Duodenal mucosa (tissue), 2 donors: ENCODE measurements at regions not wholly inside any gene's neighbourhood (a gene's known extent, or its start where the extent isn't known, plus 50 kb on each side); places are given as distances from the start of the nearest gene placed in this dataset.
"Not testable (repeated sequence)": the region's sequence is repeated elsewhere in the genome, so short reads cannot be mapped to it uniquely, and the experiment has no call there.

Experiments used
- H3K27ac ChIP-seq: one replicate; pipeline ENCODE4 v1.7.0; 2013; ENCODE audit warnings: low read depth, low read length
- H3K27me3 ChIP-seq, 2 donors: one replicate each; pipeline ENCODE4 v1.7.0; 2013; ENCODE audit warnings: low read length in 2 of 2, control low read depth in 1 of 2; ENCODE audit not compliant: insufficient read depth in 2 of 2, control insufficient read depth in 1 of 2
- H3K36me3 ChIP-seq, 2 donors: one replicate each; pipeline ENCODE4 v1.7.0; 2013; ENCODE audit warnings: low read length in 2 of 2, control low read depth in 1 of 2; ENCODE audit not compliant: insufficient read depth in 2 of 2, control insufficient read depth in 1 of 2
- H3K4me1 ChIP-seq, 2 donors: one replicate each; pipeline ENCODE4 v1.7.0; 2013; ENCODE audit warnings: low read length in 2 of 2, control low read depth in 1 of 2; ENCODE audit not compliant: insufficient read depth in 2 of 2, control insufficient read depth in 1 of 2
- H3K4me3 ChIP-seq, 2 donors: one replicate each; pipeline ENCODE4 v1.7.0; 2013; ENCODE audit warnings: low read length in 2 of 2, low read depth in 1 of 2
- H3K9ac ChIP-seq, 2 donors: one replicate each; pipeline ENCODE4 v1.7.0; 2013; ENCODE audit warnings: low read length in 2 of 2, low read depth in 1 of 2
- H3K9me3 ChIP-seq, 2 donors: one replicate each; pipeline ENCODE4 v1.7.0; 2013; ENCODE audit warnings: low read length in 2 of 2, control low read depth in 1 of 2; ENCODE audit not compliant: control insufficient read depth in 1 of 2

GRCh38 chr11:134663506-134664313 lies 251.7 kb upstream of the B3GAT1 start:
- Histone ChIP-seq H3K27ac (no peak overlapping the region), H3K27me3 (peaks cover 0 to under 1% of the 10 kb centered on the region in 2 donors), H3K4me3 (no peak overlapping the region), H3K4me1 (no peaks in the 10 kb centered on the region), H3K9ac (no peak overlapping the region), H3K36me3 (no peaks in the 10 kb centered on the region), H3K9me3 (no peaks in the 10 kb centered on the region)

- Histone ChIP-seq H3K4me1 (no peaks in the 10 kb centered on the region), H3K9ac (no peak overlapping the region), H3K36me3 (no peaks in the 10 kb centered on the region)
Measured at GRCh38 chr11:134662629-134663360, 250.8 kb upstream of the B3GAT1 start.

GRCh38 chr11:134661660-134662059 lies 249.6 kb upstream of the B3GAT1 start:
- H3K27ac ChIP-seq: no peak overlapping the region

More at GRCh38 chr11:134662629-134663360, 250.8 kb upstream of the B3GAT1 start:
- Histone ChIP-seq H3K27ac (no peak overlapping the region), H3K4me3 (no peak overlapping the region), H3K27me3 (no peaks in the 10 kb centered on the region), H3K9me3 (no peaks in the 10 kb centered on the region)

GRCh38 chr11:134660416-134660815 lies 248.4 kb upstream of the B3GAT1 start:
- Histone ChIP-seq H3K36me3 (no peaks in the 10 kb centered on the region), H3K4me3 (no peak overlapping the region), H3K9me3 (no peaks in the 10 kb centered on the region), H3K27me3 (no peaks in the 10 kb centered on the region), H3K9ac (no peak overlapping the region), H3K27ac (no peak overlapping the region), H3K4me1 (no peaks in the 10 kb centered on the region)

More at GRCh38 chr11:134661660-134662059, 249.6 kb upstream of the B3GAT1 start:
- Histone ChIP-seq H3K27me3 (no peaks in the 10 kb centered on the region), H3K9ac (no peak overlapping the region), H3K4me1 (no peaks in the 10 kb centered on the region), H3K4me3 (no peak overlapping the region), H3K9me3 (no peaks in the 10 kb centered on the region), H3K36me3 (no peaks in the 10 kb centered on the region)

DNA sequence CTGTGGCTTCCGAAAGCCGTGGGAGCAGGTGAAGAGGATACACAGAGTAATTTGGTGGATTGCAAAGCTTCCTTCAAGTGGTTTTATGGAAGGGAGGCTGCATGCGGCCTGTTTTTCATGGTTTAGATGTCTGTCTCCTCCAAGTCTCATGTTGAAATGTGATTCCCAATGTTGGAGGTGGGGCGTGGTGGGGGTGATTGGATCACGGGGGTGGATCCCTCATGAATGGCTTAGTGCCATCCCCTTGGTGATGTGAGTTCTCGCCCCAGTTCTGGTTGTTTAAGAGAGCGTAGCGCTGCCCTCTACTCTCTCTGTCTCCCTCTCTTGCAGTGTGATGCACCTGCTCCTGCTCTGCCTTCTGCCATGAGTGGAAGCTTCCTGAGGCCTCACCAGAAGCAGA lies 247.8 kb upstream of the B3GAT1 start:
- Histone ChIP-seq H3K27me3 (no peaks in the 10 kb centered on the region), H3K27ac (no peak overlapping the region), H3K4me3 (no peak overlapping the region), H3K36me3 (no peaks in the 10 kb centered on the region), H3K9ac (no peak overlapping the region), H3K9me3 (no peaks in the 10 kb centered on the region), H3K4me1 (no peaks in the 10 kb centered on the region)

- Histone ChIP-seq H3K4me1 (no peaks in the 10 kb centered on the region), H3K4me3 (no peak overlapping the region), H3K9ac (no peak overlapping the region), H3K36me3 (no peaks in the 10 kb centered on the region), H3K27me3 (peaks cover 0 to 6% of the 10 kb centered on the region in 2 donors), H3K27ac (no peak overlapping the region), H3K9me3 (no peaks in the 10 kb centered on the region)
Measured at GRCh38 chr11:134658481-134659225, 246.6 kb upstream of the B3GAT1 start.

DNA sequence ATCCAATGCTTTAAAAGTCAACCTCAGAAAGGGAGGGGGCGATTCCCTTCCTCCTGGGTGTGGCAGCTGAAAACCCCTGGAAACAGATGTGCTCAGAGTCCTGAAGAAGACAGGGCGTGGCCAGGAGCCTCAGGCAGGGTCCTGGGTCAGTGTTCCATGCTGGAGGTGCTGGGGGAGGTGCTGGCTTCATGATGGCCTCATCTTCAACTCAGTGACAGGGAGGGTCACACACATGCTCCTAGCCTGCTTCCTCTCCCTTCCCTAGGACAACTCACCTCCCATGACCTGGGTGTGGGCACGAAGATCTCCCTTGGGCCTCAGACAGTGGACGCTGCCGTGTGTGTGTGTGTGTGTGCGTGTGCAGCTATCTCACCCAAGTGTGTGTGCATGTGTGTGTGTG lies 245.6 kb upstream of the B3GAT1 start:
- Histone ChIP-seq H3K9ac (no peak overlapping the region), H3K36me3 (no peaks in the 10 kb centered on the region), H3K27ac (no peak overlapping the region), H3K9me3 (no peaks in the 10 kb centered on the region), H3K27me3 (peaks cover 0 to 8% of the 10 kb centered on the region in 2 donors), H3K4me1 (no peaks in the 10 kb centered on the region), H3K4me3 (no peak overlapping the region)

DNA sequence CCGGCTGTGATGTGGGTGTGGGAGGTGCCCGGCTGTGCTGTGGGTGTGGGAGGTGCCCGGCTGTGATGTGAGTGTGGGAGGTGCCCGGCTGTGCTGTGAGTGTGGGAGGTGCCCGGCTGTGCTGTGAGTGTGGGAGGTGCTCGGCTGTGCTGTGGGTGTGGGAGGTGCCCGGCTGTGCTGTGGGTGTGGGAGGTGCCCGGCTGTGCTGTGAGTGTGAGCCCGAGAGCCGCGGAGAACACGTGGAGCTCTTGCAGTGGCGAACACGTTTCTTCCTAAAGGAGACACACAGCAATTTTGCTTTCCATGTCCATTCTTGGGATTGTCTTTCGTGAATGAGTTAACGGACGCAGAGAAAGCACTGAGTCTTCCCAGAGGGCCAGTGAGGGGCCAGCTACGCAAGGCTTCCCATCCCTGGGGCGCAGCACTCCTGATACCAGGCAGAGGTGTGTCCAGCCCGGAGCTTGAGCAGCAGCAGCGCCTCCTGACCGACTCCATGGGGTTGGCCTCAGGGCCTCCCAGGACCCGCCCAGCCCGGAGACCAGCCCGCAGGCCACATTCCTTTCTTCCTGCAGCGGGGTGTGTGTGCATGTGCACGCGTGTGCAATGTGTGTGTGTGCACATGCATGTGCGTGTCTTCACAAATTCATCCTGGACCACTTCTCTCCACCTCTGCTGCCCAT lies 245.0 kb upstream of the B3GAT1 start:
- H3K9me3 ChIP-seq: no peaks in the 10 kb centered on the region
- no peak overlapping the region for H3K4me3 ChIP-seq
- peaks cover 0 to 10% of the 10 kb centered on the region in 2 donors for H3K27me3 ChIP-seq
- no peaks in the 10 kb centered on the region for H3K36me3 ChIP-seq
- no peak overlapping the region for H3K9ac ChIP-seq
- no peak overlapping the region for H3K27ac ChIP-seq
- H3K4me1 ChIP-seq: no peaks in the 10 kb centered on the region

DNA sequence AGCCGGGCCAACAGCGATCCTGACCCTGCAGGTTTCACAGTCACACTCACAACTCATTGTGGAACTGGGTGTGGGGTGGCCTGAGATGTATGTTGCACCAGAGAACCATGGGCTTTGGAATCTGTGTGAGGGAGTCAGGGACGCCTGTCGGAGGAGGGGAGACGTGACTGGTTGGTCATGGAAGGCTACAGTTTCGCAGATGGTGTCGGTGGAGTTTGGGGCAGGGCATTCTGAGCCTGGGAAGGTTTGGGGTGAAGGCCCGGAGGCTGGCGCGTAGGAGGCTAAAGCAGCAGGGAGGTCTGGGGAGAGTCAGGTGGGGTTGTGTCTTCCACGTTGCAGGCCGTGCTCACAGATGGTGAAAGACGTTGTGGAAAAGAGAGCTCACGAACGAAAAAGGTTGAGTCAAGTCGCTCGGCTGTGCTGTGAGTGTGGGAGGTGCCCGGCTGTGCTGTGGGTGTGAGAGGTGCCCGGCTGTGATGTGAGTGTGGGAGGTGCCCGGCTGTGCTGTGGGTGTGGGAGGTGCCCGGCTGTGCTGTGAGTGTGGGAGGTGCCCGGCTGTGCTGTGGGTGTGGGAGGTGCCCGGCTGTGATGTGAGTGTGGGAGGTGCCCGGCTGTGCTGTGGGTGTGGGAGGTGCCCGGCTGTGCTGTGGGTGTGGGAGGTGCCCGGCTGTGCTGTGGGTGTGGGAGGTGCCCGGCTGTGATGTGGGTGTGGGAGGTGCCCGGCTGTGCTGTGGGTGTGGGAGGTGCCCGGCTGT lies 244.2 kb upstream of the B3GAT1 start:
- H3K9ac ChIP-seq, H3K27ac ChIP-seq, H3K4me3 ChIP-seq, H3K36me3 ChIP-seq, H3K9me3 ChIP-seq, H3K4me1 ChIP-seq: not testable (repeated sequence)
- peaks cover 0 to 10% of the 10 kb centered on the region in 2 donors for H3K27me3 ChIP-seq
